ENCODE measurements at regions not wholly inside any gene's neighbourhood (a gene's known extent, or its start where the extent isn't known, plus 50 kb on each side); places are given as distances from the start of the nearest gene placed in this dataset.
A peak's percentile ranks its signal among the peaks of the same experiment; 100 is the strongest.
"Not testable (repeated sequence)": the region's sequence is repeated elsewhere in the genome, so short reads cannot be mapped to it uniquely, and the experiment has no call there.

DNA sequence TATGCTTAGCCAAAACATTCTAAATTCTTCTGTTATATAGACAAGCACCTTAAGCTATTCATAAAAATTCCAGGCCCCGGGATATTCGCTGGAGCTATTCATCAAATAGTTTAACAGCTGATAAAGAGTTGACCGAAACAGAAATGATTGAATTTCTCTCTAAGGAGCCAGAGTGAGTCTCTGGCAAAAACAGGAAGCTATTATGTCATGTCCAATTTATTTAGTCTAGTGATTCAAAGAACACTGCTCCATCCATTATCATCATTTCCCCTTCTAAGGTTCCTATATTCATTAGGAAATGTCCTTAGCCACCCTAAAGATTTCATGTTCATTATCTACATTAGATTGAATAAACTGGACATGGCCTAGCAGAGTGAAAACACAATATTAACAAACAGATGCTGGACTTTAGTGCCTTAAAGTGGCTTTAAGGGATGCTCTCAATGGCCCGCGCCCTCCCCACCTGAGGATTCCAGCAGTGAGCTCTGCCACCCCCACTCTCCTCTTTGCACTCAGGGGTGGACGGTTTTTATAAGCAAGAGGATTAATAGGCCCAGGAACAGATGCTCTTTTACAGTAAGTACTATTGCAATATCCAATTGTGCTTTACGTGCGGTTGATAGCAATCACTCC is 122.1 kb upstream of the RGS1 start:
- TF ChIP-seq, protein P1, sequence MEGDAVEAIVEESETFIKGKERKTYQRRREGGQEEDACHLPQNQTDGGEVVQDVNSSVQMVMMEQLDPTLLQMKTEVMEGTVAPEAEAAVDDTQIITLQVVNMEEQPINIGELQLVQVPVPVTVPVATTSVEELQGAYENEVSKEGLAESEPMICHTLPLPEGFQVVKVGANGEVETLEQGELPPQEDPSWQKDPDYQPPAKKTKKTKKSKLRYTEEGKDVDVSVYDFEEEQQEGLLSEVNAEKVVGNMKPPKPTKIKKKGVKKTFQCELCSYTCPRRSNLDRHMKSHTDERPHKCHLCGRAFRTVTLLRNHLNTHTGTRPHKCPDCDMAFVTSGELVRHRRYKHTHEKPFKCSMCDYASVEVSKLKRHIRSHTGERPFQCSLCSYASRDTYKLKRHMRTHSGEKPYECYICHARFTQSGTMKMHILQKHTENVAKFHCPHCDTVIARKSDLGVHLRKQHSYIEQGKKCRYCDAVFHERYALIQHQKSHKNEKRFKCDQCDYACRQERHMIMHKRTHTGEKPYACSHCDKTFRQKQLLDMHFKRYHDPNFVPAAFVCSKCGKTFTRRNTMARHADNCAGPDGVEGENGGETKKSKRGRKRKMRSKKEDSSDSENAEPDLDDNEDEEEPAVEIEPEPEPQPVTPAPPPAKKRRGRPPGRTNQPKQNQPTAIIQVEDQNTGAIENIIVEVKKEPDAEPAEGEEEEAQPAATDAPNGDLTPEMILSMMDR (IDR thresholded peaks at IDR 0.05; ENCODE audit: extremely low read depth, insufficient read depth, missing control alignments) = no peak
- no peak for DNase-seq (ENCODE audit: low spot score)
- in situ Hi-C loops (cut with MboI; ENCODE audit: low pct_unique_long_range_greater_than_20kb, low sequenced_read_pairs, unreplicated experiment) = no loop called here

GRCh38 chr1:192459467-192459866 is 116.1 kb upstream of the RGS1 start:
- in situ Hi-C loops (cut with MboI; ENCODE audit: low pct_unique_long_range_greater_than_20kb, low sequenced_read_pairs, unreplicated experiment) = no loop called here
- no peak for DNase-seq (ENCODE audit: low spot score)
- TF ChIP-seq, protein P1 (IDR thresholded peaks at IDR 0.05; ENCODE audit: extremely low read depth, insufficient read depth, missing control alignments) = no peak

- in situ Hi-C loops (cut with MboI; ENCODE audit: low pct_unique_long_range_greater_than_20kb, low sequenced_read_pairs, unreplicated experiment) = no loop called here
- DNase-seq (ENCODE audit: low spot score) = no peak
- TF ChIP-seq, protein P1 (IDR thresholded peaks at IDR 0.05; ENCODE audit: extremely low read depth, insufficient read depth, missing control alignments) = no peak
Observed at GRCh38 chr1:192461684-192462083, 113.9 kb upstream of the RGS1 start.

DNA sequence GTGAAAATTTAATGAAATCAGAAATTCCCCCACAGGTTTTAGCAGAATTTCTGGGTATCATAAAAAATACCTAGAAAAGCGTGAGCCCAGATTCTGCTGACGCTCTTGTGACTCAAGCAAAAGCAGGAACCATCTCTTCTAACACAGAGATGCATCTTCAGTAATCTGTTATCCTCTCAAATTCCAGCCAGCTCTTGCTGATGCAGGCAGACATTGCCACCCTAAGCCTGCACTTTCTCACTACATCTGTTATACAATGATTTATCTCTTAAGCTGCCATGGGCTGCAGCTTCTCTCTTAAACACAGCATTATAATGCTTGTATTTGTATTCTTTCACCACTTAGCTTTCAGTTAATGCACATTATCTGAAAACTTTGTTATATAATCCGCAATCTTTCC is 113.0 kb upstream of the RGS1 start:
- TF ChIP-seq, protein P1 (IDR thresholded peaks at IDR 0.05; ENCODE audit: extremely low read depth, insufficient read depth, missing control alignments) = no peak
- in situ Hi-C loops (cut with MboI; ENCODE audit: low pct_unique_long_range_greater_than_20kb, low sequenced_read_pairs, unreplicated experiment) = no loop called here
- no peak for DNase-seq (ENCODE audit: low spot score)

DNA sequence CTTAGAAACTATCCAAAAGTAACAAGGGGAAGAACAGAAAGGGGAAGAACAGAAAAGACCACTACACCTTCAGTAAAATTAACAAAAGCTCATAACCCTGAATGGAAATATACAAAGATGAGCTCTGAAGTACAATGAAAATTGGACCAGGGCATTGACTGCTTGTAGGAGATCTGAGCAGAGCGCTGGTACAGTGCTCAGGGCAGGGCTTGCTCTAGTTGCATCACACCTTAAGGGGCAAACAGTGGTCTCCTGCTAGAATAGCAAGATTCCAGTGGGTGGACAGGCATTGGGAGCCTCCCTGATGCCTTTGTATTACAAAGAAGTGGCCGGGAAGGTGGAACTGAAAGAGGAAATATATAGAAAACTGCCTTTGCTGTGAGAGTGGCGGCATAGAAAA is 111.9 kb upstream of the RGS1 start:
- in situ Hi-C loops (cut with MboI; ENCODE audit: low pct_unique_long_range_greater_than_20kb, low sequenced_read_pairs, unreplicated experiment) = no loop called here
- TF ChIP-seq, protein P1 (IDR thresholded peaks at IDR 0.05; ENCODE audit: extremely low read depth, insufficient read depth, missing control alignments) = no peak
- DNase-seq (ENCODE audit: low spot score) = no peak

DNA sequence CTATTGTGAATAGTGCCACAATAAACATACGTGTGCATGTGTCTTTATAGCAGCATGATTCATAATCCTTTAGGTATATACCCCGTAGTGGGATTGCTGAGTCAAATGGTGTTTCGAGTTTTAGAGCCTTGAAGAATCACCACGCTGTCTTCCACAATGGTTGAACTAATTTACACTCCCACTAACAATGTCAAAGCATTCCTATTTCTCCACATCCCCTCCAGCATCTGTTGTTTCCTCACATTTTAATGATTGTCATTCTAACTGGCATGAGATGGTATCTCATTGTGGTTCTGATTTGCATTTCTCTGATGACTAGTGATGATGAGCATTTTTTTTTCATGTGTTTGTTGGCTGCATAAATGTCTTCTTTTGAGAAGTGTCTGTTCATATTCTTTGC is 110.4 kb upstream of the RGS1 start:
- in situ Hi-C loops (cut with MboI; ENCODE audit: low pct_unique_long_range_greater_than_20kb, low sequenced_read_pairs, unreplicated experiment); DNase-seq (ENCODE audit: low spot score): not testable (repeated sequence)

DNA sequence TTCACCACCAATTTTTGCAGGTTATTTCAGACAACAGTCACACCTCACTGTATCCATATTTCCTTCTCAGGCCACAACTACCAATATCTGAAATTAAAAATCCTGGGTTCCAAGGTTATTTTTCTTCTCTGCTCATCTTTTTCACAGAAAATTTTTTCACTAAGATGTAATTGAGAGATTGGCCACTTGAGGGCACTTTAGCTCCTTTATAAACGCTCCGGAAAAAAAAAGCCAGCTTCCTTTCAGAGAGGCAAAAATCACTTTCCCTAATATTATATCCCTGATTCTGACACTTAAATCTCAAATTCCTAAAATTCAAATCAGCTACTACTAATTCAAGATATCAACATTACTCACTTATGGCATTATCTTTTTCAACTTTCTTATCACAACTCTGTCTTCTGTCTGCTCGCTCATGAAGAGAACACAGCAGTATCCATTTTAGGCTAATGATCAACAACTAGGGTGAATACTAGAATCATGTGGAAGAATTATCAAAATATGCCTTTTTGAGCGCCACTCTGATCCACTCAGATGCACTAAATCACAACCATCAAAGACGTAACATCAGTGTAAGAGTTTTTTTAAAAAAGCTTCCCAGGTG is 101.4 kb upstream of the RGS1 start:
- in situ Hi-C loops (cut with MboI; ENCODE audit: low pct_unique_long_range_greater_than_20kb, low sequenced_read_pairs, unreplicated experiment) = loop anchor here (10.0 kb wide), 1 partner anchor 541 kb away; no protein-coding TSS in a partner anchor
- peak; percentile 41 for DNase-seq (ENCODE audit: low spot score)
- TF ChIP-seq, protein P1 (IDR thresholded peaks at IDR 0.05; ENCODE audit: extremely low read depth, insufficient read depth, missing control alignments) = peak; percentile 65

Data from GM13977 (cell line).